ENCODE measurements at regions not wholly inside any gene's neighbourhood (a gene's known extent, or its start where the extent isn't known, plus 50 kb on each side); places are given as distances from the start of the nearest gene placed in this dataset.

DNA sequence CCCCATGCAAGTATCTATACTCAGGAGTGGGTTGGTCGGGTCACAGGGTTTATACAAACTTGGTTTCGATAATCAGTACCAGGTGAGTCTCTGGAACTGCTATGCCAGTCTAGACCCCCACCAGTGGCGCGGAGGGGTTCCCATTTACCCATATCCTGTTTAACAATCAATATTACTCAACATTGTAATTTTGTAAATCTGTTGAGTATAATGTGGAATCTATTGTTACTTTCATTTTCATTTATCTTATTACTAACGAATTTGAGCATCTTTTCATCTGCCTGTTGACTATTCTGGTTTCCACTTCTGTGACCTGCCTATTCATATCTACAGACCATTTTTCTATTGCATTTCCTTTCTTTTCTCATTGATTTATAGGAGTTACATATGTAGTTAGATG lies 275.2 kb upstream of the CRY1 start:
- H3K9me3 ChIP-seq, result no peaks in the 10 kb centered on the region
- WGBS, 3 donors, result 84 to 88% (median 87%) methylated on average over 5 of the region's 5 CpGs
- intact Hi-C loops (cut with DNase I), result no loop called here
- no peak overlapping the region for H3K4me3 ChIP-seq
- TF ChIP-seq CTCF (IDR thresholded peaks at IDR 0.05), result no peak
- no peaks in the 10 kb centered on the region for H3K27me3 ChIP-seq (ENCODE audit: insufficient read depth in 3 of 3, low read length in 2 of 3)
- no peak for DNase-seq
- no peaks in the 10 kb centered on the region for H3K36me3 ChIP-seq (ENCODE audit: insufficient read depth in 1 of 2, low read depth in 1 of 2)
- ATAC-seq, result no peak
- H3K4me1 ChIP-seq, result no peaks in the 10 kb centered on the region
- H3K27ac ChIP-seq, result no peak overlapping the region

GRCh38 chr12:107369006-107369405 lies 275.7 kb upstream of the CRY1 start:
- WGBS, 3 donors, result 53 to 62% (median 59%) methylated on average over 2 of the region's 2 CpGs
- no peaks in the 10 kb centered on the region for H3K27me3 ChIP-seq (ENCODE audit: insufficient read depth in 3 of 3, low read length in 2 of 3)
- no peaks in the 10 kb centered on the region for H3K9me3 ChIP-seq
- H3K27ac ChIP-seq, result no peak overlapping the region
- intact Hi-C loops (cut with DNase I), result no loop called here
- H3K36me3 ChIP-seq (ENCODE audit: insufficient read depth in 1 of 2, low read depth in 1 of 2), result no peaks in the 10 kb centered on the region
- TF ChIP-seq CTCF (IDR thresholded peaks at IDR 0.05), result no peak
- no peaks in the 10 kb centered on the region for H3K4me1 ChIP-seq
- DNase-seq (no peak), ATAC-seq (no peak)
- H3K4me3 ChIP-seq, result no peak overlapping the region

DNA sequence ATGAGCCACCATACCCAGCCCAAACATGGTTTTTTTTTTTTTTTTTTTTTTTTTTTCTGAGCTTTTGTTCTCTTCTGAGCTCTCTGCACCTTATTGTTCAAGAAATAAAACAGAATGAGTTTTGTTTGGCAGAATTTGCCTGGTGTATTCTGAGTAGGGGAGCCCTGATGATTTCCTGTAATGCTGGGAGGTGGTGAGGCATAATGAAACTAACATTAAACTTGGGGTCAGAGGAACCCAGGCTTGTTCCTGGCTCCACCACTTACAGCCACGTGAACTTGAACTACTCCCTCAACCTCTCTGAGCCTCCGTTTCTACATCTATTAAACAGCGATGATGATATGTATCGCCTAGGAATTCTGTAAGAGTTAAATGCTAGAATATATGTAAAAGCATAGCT lies 276.3 kb upstream of the CRY1 start:
- Histone ChIP-seq H3K9me3 (no peaks in the 10 kb centered on the region), H3K4me3 (no peak overlapping the region), H3K36me3 (ENCODE audit: insufficient read depth in 1 of 2, low read depth in 1 of 2) (no peaks in the 10 kb centered on the region), H3K4me1 (no peaks in the 10 kb centered on the region), H3K27ac (no peak overlapping the region), H3K27me3 (ENCODE audit: insufficient read depth in 3 of 3, low read length in 2 of 3) (no peaks in the 10 kb centered on the region)
- no peak for ATAC-seq
- TF ChIP-seq CTCF (IDR thresholded peaks at IDR 0.05), result no peak
- intact Hi-C loops (cut with DNase I), result no loop called here
- WGBS, 3 donors, result 78 to 84% (median 79%) methylated on average over 4 of the region's 4 CpGs
- no peak for DNase-seq

GRCh38 chr12:107372229-107372658 lies 278.9 kb upstream of the CRY1 start:
- WGBS, 3 donors, result 51 to 55% (median 54%) methylated on average over 5 of the region's 5 CpGs
- intact Hi-C loops (cut with DNase I), result no loop called here
- Histone ChIP-seq H3K4me1 (no peaks in the 10 kb centered on the region), H3K27me3 (ENCODE audit: insufficient read depth in 3 of 3, low read length in 2 of 3) (no peaks in the 10 kb centered on the region), H3K27ac (no peak overlapping the region), H3K9me3 (no peaks in the 10 kb centered on the region), H3K4me3 (no peak overlapping the region), H3K36me3 (ENCODE audit: insufficient read depth in 1 of 2, low read depth in 1 of 2) (no peaks in the 10 kb centered on the region)
- no peak for TF ChIP-seq CTCF (IDR thresholded peaks at IDR 0.05)
- DNase-seq (no peak), ATAC-seq (no peak)

GRCh38 chr12:107373238-107373809 lies 280.0 kb upstream of the CRY1 start:
- Histone ChIP-seq H3K4me3 (no peak overlapping the region), H3K27me3 (ENCODE audit: insufficient read depth in 3 of 3, low read length in 2 of 3) (no peaks in the 10 kb centered on the region), H3K27ac (no peak overlapping the region), H3K9me3 (no peaks in the 10 kb centered on the region), H3K36me3 (ENCODE audit: insufficient read depth in 1 of 2, low read depth in 1 of 2) (no peaks in the 10 kb centered on the region), H3K4me1 (no peaks in the 10 kb centered on the region)
- 77 to 79% (median 78%) methylated on average over 3 of the region's 3 CpGs for WGBS, 3 donors
- no peak for ATAC-seq
- no peak for TF ChIP-seq CTCF (IDR thresholded peaks at IDR 0.05)
- intact Hi-C loops (cut with DNase I), result no loop called here
- no peak for DNase-seq
